ENCODE measurements at regions not wholly inside any gene's neighbourhood (a gene's known extent, or its start where the extent isn't known, plus 50 kb on each side); places are given as distances from the start of the nearest gene placed in this dataset.
"Not testable (repeated sequence)": the region's sequence is repeated elsewhere in the genome, so short reads cannot be mapped to it uniquely, and the experiment has no call there.

DNA sequence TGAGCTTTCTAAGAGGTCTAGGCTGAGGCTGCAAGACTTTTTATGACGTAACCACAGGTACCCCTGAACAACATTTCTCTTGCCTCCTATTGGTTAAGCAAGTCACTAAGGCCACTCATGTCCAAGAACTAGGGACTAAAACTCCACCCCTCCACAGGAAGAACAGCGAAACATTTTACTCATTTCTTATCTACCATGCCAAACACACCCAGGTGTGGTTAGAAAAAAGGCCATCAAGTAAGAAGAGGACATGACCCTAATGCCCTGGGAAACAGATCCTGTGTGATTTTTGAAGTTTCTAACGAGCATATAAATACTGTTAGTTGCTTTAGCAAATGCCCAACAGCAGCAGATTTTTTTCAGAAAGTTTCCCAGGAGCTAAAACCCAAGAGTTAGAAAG is 282.4 kb upstream of the DYNLRB2 start:
- no peak for DNase-seq (ENCODE audit: low spot score)

DNA sequence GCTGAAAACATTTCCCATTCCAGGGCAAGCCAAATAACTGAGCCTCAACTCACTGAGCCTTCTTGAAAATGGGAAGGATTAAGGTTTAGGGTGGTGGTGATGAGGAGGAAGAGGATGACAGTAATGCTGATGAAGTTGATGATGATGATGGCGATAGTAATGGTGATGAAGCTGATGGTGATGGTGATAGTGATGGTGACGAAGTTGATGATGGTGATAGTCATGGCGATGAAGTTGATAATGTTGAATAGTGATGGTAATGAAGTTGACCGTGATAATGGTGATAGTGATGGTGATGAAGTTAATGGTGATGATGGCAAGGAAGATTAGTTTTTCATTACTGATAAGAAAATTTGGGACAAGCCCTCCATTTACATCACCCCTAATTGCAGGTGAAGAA is 285.8 kb upstream of the DYNLRB2 start:
- no peak for DNase-seq (ENCODE audit: low spot score)

DNA sequence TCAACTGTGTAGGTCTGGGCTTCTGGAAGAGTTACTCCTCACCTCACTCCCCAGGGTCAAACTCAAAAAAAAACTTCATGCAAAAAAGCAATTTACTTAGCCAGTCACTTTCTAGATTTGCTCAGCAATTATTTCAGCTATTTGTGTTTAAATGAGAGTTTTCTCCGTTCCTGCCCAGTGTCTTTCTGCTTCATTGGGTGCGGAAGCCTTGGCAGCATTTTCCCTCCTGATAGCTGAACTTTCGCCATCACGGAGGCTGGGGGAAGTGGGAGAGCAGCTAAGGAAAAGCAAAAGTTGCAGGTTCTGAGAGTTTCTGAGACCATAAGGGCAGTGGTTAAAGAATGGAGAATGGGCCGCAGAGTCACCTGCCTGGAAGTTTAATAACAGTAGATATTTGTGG is 287.1 kb upstream of the DYNLRB2 start:
- no peak for DNase-seq (ENCODE audit: low spot score)

DNA sequence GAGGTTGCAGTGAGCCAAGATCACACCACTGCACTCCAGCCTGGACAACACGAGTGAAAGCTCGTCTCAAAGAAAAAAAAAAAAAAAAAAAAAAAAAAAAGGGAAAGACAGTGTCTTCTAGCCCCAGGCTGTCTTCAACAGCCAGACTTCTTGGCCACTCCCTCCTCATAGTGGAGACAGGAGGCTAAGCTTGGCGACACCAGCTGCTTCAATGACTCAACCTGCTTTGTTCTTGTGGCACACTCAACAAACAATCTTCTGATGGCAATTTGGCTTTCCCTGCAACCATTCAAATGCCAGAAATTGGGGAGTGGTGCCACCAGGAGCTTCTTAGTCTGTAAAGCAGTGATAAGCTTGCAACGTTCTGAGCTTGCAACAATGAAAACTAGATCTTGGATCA is 290.4 kb upstream of the DYNLRB2 start:
- DNase-seq (ENCODE audit: low spot score): no peak

DNA sequence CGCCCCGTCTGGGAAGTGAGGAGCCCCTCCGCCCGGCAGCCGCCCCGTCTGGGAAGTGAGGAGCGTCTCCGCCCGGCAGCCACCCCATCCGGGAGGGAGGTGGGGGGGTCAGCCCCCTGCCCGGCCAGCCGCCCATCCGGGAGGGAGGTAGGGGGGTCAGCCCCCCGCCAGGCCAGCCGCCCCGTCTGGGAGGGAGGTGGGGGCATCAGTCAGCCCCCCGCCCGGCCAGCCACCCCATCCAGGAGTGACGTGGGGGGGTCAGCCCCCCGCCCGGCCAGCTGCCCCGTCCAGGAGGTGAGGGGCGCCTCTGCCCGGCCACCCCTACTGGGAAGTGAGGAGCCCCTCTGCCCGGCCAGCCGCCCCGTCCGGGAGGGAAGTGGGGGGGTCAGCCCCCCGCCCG is 297.5 kb upstream of the DYNLRB2 start:
- not testable (repeated sequence) for DNase-seq (ENCODE audit: low spot score)

DNA sequence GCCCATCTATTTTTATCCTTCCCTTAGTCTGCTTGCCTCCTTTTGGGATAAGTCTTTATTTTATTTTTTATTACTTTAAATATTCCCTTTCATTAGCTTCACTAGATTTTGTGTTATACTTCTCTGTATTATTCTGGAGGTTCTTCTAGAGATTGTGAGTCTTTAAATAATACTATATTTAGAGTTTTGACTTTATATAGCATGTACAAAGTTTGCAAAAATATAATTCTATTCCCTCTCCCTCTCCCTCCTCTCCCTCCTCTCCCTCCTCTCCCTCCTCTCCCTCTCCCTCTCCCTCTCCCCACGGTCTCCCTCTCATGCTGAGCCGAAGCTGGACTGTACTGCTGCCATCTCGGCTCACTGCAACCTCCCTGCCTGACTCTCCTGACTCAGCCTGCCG is 298.5 kb upstream of the DYNLRB2 start:
- DNase-seq (ENCODE audit: low spot score): not testable (repeated sequence)

DNA sequence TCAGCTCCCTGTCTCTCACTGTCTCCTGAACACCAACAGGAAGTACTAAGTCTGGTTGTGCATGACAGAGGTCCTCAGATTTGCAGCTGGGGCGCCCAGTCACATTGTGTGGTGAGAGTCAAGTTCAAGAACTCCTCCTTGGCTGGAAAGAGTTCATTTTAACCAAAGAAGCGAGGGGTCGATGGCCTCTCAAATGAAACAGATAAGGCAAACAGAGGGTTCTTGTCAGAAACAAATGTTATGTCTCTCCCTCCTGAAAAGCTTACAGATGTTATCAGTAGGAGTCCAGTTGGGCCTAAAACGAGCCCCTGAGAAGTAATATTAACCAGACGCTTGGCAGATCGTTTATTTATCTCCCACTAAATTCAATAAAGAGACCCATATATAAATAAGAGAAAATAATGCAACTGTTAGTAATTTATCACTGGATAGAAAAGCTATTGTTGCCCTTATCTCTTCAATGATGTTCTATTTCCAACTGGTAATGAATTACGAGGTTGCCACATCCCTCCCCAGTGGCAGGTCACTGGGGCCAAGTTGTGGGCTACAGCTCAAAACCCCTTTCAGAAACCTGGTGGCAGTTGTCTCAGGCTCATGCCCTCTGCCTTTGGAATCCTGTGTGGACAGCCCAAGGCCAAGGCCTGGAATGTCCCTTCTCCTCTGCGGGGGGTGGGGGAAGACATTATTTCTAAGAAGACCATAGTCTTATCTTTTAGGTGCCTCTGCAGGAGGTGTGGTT is 307.5 kb upstream of the DYNLRB2 start:
- no peak for DNase-seq (ENCODE audit: low spot score)

DNA sequence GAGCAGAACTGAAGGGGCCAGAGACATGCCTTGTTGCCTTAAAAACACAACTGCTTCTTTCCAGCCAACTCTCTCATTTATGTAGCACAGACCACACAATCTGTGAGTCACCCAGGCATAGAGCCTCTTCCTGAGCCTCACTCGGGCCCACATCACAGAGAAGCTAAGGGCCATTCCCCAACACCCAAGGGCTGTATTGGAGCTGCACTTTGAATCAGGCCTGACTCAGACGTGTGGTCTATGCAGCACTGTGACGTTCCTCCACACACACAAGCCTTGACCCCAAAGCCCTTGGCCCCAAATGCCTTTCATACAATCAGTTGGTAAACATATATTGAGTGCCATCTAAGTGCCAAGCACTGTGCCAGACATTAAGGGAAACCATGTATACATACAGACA is 308.9 kb upstream of the DYNLRB2 start:
- DNase-seq (ENCODE audit: low spot score): no peak

DNA sequence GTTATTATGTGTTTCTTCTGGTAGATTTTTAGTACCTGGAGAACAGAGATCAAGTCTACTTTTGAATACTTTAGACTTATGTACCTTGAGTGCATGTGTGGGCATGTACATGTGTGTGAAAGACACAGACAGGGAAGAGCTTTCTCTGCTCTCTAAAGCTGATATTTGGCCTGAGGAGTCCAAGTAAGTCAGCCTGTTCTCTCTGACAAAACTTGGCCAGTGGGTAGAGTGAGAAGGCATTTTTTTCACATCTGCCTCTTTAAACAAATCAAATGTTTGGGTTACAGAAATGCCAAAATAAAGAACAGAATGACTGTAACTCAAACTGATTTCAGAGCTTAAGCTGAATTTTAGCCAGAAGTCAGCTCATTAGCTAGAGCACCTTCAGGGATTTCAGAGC is 309.7 kb upstream of the DYNLRB2 start:
- no peak for DNase-seq (ENCODE audit: low spot score)

DNA sequence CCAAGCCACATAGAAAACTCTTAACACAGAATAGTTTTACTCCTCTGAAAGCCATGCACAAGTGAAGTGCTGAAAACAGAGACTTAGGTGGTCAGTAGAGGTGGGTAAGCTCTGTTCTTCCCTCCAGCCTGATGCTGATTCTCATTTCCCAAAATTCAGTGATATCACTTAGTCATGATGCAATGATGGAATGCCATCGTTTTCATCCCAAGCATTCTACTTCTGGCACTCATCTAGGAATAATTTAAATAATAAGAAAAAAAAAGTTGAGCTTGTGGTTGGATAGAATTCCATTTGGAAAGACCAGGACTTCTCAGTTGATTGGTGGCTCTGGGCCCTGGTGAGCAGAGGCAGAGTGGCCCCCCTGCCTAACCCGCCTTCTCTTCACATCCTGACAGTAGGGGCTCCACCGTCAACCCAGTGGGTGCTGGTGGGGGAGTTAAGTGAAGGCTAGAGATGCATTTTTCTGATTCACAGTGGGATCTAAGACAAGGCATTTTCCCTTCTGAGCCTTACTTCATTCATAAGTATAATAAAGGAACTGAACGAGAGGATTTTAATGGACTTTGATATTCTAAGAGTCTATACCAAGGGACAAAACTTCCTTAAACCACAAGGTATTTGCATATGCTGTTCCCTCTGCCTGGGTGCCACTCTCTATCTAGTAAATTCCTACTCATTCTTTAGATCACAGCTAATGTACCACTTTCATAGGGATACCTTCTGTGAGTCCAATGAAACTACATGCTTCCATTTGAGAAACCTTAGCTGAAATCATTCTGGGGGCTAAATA is 310.3 kb upstream of the DYNLRB2 start:
- no peak for DNase-seq (ENCODE audit: low spot score)

DNA sequence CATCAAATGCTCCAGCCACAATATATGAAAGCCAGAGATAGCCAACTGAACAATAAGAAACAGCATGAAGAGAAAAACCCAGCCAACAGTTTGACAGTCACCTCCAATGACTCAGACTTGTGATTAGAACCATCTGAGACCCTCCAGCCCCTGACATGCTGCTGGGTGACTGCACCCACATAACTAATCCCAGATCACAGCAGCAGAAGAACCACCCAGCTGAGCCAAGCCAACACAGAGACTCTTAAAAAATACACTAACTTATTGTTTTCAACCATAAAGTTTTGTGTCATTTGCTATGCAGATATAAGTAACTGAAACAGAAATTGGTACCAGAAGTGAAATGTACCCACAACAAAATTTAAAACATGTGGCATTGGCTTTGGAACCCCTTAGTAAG is 314.3 kb upstream of the DYNLRB2 start:
- DNase-seq (ENCODE audit: low spot score): no peak

DNA sequence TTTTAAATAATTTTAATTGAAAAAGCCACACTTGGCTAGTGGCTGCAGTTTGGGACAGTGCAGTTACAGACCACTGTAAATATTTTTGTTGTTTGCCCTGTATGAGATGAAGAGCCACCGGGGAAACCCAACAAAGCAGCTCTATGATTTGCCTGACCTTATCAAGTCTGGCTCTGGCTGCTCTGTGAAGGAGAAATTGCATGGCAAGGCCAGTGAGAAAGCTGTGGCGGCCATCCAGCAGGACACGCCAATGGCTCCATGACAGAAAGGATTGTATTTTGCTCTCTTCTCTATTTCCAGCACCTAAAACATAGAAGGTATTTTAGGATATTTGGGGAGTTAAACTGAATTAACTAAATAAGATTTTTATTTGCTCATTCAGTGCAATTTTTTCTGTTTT is 330.0 kb upstream of the DYNLRB2 start:
- no peak for DNase-seq (ENCODE audit: low spot score)

DNA sequence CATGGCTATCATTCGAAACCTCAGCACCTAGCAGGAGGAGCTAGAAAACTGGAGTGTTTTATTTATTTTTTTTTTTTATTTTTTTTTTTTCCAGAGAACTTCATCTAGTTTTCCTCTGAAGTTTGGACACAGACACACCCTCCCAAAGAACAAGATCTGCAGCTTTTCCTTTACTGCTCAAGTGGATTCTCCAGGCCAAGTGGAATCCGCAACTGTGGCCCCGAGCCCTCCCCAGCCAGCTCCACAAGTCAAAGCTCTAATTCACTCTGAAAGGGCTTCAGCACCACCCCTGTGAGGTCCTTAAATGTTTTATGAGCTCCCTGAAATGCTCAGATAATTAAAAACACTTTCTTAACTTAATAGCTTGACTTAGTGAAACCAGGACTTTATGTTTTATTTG is 332.1 kb upstream of the DYNLRB2 start:
- no peak for DNase-seq (ENCODE audit: low spot score)

DNA sequence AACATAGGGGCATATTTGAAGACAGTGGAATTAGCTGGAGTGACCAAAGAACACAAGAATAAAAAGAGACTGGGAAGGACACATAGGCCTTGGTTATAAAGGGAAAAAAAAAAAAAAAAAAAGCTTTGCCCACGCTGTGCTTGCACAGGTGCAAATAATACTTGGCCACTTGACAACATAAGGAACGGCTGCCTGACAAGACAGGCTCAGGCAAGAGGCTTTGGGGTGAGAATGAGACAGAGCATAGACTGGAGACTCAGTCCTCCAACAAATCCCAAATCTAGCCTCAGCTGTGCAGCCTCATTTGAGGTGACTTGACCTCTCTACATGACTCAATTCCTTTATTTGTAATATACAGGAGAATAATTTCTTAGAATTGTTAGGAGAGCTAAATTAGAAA is 332.8 kb upstream of the DYNLRB2 start:
- no peak for DNase-seq (ENCODE audit: low spot score)

DNA sequence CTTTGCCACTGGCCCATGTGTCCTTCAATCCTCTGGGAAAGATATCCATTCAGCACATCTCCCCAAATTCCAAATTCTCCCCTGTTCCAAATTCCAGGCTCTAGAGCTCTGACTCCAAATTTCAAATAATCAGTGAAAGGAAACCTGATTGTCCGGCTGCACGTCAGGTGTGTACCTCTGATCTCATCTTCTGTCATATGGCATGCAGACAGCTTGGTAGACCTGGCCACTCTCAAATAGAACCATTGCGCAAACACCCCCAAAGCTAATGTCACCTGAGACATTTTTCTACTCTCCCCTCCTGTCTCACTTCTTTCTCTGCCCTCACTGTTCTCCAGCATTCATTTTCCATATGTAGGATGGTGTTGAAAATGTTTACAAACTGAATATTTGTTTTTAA is 337.0 kb upstream of the DYNLRB2 start:
- no peak for DNase-seq (ENCODE audit: low spot score)

DNA sequence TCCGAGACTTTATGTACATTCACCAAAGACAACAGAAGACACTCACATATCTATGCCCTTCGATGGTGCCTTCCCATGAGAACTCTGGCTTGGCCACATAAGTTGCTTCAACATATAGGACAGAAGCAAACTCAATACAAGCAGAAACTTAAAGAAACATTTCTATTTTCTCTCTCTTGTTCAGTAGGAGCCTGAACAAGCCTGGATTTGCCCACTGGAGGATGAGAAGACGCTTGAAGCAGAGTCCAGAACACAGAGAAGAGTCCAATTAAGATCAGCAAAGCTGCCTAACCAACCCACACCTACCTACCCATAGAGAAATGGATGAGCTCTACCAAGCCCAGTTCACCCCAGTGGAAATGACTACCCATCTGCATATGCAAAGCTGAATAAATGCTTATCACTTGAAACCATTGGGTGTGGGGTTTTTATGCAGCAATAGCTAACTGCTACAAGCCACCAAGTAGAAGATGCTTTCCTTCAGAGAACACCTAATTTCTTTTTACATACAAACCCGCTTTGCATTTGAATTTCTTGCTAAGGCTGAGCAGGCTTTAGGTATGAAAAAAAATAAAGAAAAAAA is 337.9 kb upstream of the DYNLRB2 start:
- no peak for DNase-seq (ENCODE audit: low spot score)

DNA sequence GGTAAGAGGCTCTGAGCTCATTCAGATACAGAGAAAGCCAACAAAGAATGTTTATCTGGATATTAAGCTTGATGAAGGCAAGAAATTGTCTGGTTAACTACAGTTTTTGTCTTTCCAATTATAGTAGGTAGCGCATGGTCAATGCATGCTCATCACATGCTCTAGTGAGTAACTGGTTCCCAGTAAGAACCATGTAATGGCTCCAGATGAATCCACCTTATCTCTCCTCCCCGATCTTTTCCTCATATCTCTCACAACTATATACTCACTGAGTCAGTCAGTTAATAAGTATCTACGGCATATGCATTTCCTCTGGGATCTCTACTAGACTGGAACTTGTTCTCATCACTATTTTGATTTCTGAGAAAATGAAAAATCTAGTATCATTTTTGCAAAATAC is 340.7 kb upstream of the DYNLRB2 start:
- no peak for DNase-seq (ENCODE audit: low spot score)

DNA sequence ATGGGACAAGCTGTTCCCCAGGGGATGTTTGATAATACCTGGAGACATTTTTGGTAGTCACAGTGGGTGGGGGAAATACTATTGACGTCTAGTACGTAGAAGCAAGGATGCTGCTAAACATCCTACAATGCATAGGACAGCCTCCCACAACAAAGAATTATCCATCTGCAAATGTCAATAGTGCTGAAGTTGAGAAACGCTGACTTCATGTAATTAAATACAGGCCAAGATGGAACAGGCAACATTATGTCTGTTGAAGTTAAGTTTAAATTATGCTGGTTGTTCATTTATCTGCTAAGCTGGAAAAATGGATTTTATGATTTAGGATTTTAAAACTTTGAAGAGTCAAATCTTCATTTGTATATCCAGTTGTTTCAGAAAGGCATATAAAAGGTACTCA is 341.2 kb upstream of the DYNLRB2 start:
- DNase-seq (ENCODE audit: low spot score): no peak

DNA sequence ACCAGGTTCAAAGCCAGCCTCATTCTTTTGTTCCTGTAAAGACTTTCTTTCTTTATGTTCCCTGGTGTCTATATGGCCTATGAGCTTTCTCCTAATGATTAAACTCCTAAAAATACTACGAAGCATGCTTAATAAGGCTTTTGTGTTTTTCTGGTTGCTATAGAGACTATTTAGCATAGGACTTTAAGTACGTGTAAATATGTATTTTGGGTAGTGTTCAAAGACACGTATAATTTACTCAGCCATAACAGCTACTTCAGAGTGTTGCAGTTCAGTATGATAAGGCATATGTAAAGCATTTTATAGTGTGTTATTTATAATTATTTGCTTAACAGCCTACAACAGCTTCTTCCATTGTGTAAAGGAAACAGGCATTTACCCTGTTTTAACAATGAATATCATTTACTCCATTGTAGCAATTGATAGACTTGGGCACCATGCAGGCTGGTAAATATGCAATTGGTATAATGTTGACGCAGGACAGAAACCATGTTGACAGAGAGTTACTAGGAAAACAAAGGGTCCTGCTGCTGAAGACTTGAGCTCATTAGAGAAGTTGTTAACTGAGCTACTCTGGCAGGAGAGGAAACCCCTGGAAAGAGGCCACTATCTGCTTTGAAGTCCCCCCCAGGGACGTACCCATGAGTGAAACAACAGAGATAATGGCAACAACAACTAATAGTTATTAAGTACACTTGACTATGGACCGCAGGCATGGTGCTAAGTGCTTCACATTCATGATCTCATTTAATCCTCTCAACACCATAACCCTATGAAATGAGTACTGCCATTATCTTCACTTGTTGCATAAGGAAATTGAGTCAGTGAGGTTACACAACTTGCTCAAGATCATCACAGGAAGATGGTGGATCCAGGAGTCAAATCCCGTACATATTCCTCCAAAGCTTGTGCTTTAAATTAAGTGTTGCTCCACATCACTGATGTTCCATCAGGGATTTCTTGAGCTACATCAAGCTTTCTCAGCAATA is 342.2 kb upstream of the DYNLRB2 start:
- no peak for DNase-seq (ENCODE audit: low spot score)

DNA sequence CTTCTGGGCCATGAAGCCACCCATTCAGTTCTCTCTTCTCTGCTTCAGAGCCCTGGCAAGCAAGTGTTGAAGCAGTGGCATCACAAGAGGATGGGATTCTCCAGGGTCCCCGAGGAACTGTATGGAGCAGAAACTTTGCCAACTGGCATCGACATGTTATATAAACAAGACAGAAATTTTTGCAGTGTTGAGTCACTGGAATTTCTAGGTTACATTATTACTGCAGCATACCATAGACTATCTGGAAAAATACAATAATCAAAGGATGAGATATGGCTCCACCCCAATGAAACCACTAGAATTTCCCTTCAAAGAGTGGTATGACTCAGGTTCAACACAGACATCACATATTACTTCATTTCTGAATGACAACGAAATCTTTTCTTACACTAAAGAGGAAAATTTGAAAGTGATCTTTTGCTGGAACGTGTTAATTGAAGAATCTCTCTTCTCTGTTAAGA is 343.0 kb upstream of the DYNLRB2 start:
- no peak for DNase-seq (ENCODE audit: low spot score)

DNA sequence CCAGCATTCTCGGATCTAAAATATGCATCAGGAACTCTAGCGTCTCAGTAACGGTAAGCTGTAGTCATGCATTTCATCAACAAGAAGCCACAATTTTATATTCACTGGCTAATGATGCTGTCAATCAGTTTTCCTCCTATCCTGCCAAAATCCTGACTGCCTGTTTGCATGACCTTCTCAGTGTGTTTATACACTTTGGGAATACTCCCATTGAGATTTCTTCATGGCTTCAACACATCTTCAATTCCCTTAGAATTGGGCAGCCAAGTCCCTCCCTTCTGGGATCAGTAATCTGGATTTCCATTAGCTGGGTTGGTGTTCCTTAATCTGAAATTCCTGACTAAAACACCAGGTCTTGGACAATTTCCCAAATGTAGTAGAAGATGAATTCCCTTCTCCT is 348.9 kb upstream of the DYNLRB2 start:
- no peak for DNase-seq (ENCODE audit: low spot score)

All from pons (tissue), 1 donor.